Activated T-helper 1 cell treated with anti-CD3 and anti-CD28 coated beads, Interleukin-12 subunit alpha, Interleukin-12 subunit beta, Interleukin-2, Interleukin-4 antibody, amounts not matched to agents 30 ng/mL and 10 ng/mL and 1 ng/mL, durations not matched to agents 14 hours and 24 hours and 36 hours (primary cell): ENCODE measurements at regions not wholly inside any gene's neighbourhood (a gene's known extent, or its start where the extent isn't known, plus 50 kb on each side); places are given as distances from the start of the nearest gene placed in this dataset.

Experiments
- DNase-seq: peaks from one replicate; pipeline ENCODE4 v3.0.0; 2021; ENCODE audit warnings: low spot score
- H3K27ac Mint-ChIP-seq: one replicate; pipeline ENCODE4 v1.8.0; 2021; ENCODE audit warnings: mild to moderate bottlenecking, mixed read lengths
- H3K27me3 Mint-ChIP-seq: one replicate; pipeline ENCODE4 v1.8.0; 2022; ENCODE audit warnings: mild to moderate bottlenecking, moderate library complexity, mixed read lengths; ENCODE audit not compliant: insufficient read depth
- H3K36me3 Mint-ChIP-seq: one replicate; pipeline ENCODE4 v1.8.0; 2021; ENCODE audit warnings: low read depth, mixed read lengths
- H3K4me1 Mint-ChIP-seq: one replicate; pipeline ENCODE4 v1.8.0; 2021; ENCODE audit warnings: low read depth, mixed read lengths
- H3K4me3 Mint-ChIP-seq: one replicate; pipeline ENCODE4 v1.8.0; 2021; ENCODE audit warnings: mild to moderate bottlenecking, moderate library complexity, mixed read lengths
- H3K9me3 Mint-ChIP-seq: one replicate; pipeline ENCODE4 v1.8.0; 2021; ENCODE audit warnings: mixed read lengths
- intact Hi-C: fragments of 100-400 bp; cut with micrococcal nuclease; formaldehyde crosslinking; loops from one replicate; pipeline ENCODE4 v1.15.1; 2024

- Mint-ChIP-seq H3K36me3 (no peaks in the 10 kb centered on the region), H3K9me3 (no peaks in the 10 kb centered on the region), H3K27me3 (peaks cover 13% of the 10 kb centered on the region), H3K27ac (no peak overlapping the region), H3K4me1 (no peaks in the 10 kb centered on the region), H3K4me3 (no peak overlapping the region)
- intact Hi-C loops: no loop called here
- no peak for DNase-seq
These were observed 137.3 kb downstream of the SNAPC1 start for GRCh38 chr14:61899497-61899896.

- intact Hi-C loops: no loop called here
- Mint-ChIP-seq H3K4me3 (no peak overlapping the region), H3K4me1 (no peaks in the 10 kb centered on the region), H3K27me3 (peaks cover 19% of the 10 kb centered on the region), H3K9me3 (no peaks in the 10 kb centered on the region), H3K27ac (no peak overlapping the region), H3K36me3 (no peaks in the 10 kb centered on the region)
- no peak for DNase-seq
These were observed 142.7 kb downstream of the SNAPC1 start for GRCh38 chr14:61904946-61905345.

GRCh38 chr14:61911574-61911973 is 149.4 kb downstream of the SNAPC1 start:
- DNase-seq: no peak
- peaks cover 20% of the 10 kb centered on the region for H3K27me3 Mint-ChIP-seq
- H3K27ac Mint-ChIP-seq: no peak overlapping the region
- H3K4me1 Mint-ChIP-seq: no peaks in the 10 kb centered on the region
- intact Hi-C loops: no loop called here
- H3K9me3 Mint-ChIP-seq: no peaks in the 10 kb centered on the region
- H3K36me3 Mint-ChIP-seq: no peaks in the 10 kb centered on the region
- no peak overlapping the region for H3K4me3 Mint-ChIP-seq

- no peaks in the 10 kb centered on the region for H3K36me3 Mint-ChIP-seq
- H3K27me3 Mint-ChIP-seq: peaks cover 23% of the 10 kb centered on the region
- no peak overlapping the region for H3K27ac Mint-ChIP-seq
- H3K9me3 Mint-ChIP-seq: no peaks in the 10 kb centered on the region
- H3K4me3 Mint-ChIP-seq: no peak overlapping the region
- DNase-seq: no peak
- intact Hi-C loops: no loop called here
- H3K4me1 Mint-ChIP-seq: no peaks in the 10 kb centered on the region
These were observed 156.8 kb downstream of the SNAPC1 start for GRCh38 chr14:61918998-61919397.

GRCh38 chr14:61923348-61923747 is 161.1 kb downstream of the SNAPC1 start:
- no peak overlapping the region for H3K27ac Mint-ChIP-seq
- peaks cover 42% of the 10 kb centered on the region for H3K27me3 Mint-ChIP-seq
- no peak for DNase-seq
- no peaks in the 10 kb centered on the region for H3K36me3 Mint-ChIP-seq
- H3K9me3 Mint-ChIP-seq: no peaks in the 10 kb centered on the region
- no peaks in the 10 kb centered on the region for H3K4me1 Mint-ChIP-seq
- no peak overlapping the region for H3K4me3 Mint-ChIP-seq
- intact Hi-C loops: loop anchor here (1.0 kb wide), 1 partner anchor 204 kb away; no protein-coding TSS in a partner anchor

GRCh38 chr14:61925043-61925442 is 162.8 kb downstream of the SNAPC1 start:
- Mint-ChIP-seq H3K4me1 (no peaks in the 10 kb centered on the region), H3K27me3 (peaks cover 40% of the 10 kb centered on the region), H3K9me3 (no peaks in the 10 kb centered on the region), H3K36me3 (no peaks in the 10 kb centered on the region), H3K4me3 (no peak overlapping the region), H3K27ac (no peak overlapping the region)
- DNase-seq: no peak
- intact Hi-C loops: no loop called here

GRCh38 chr14:61925732-61926435 is 163.7 kb downstream of the SNAPC1 start:
- no peak overlapping the region for H3K27ac Mint-ChIP-seq
- intact Hi-C loops: no loop called here
- no peaks in the 10 kb centered on the region for H3K9me3 Mint-ChIP-seq
- H3K36me3 Mint-ChIP-seq: no peaks in the 10 kb centered on the region
- H3K4me1 Mint-ChIP-seq: no peaks in the 10 kb centered on the region
- H3K4me3 Mint-ChIP-seq: no peak overlapping the region
- H3K27me3 Mint-ChIP-seq: peaks cover 34% of the 10 kb centered on the region
- DNase-seq: no peak

GRCh38 chr14:61927060-61927459 is 164.8 kb downstream of the SNAPC1 start:
- no peaks in the 10 kb centered on the region for H3K4me1 Mint-ChIP-seq
- H3K27me3 Mint-ChIP-seq: peaks cover 31% of the 10 kb centered on the region
- no peak overlapping the region for H3K27ac Mint-ChIP-seq
- intact Hi-C loops: no loop called here
- DNase-seq: no peak
- H3K9me3 Mint-ChIP-seq: no peaks in the 10 kb centered on the region
- H3K4me3 Mint-ChIP-seq: no peak overlapping the region
- no peaks in the 10 kb centered on the region for H3K36me3 Mint-ChIP-seq

- H3K36me3 Mint-ChIP-seq: no peaks in the 10 kb centered on the region
- no peaks in the 10 kb centered on the region for H3K4me1 Mint-ChIP-seq
- no peak for DNase-seq
- H3K4me3 Mint-ChIP-seq: no peak overlapping the region
- no peaks in the 10 kb centered on the region for H3K9me3 Mint-ChIP-seq
- intact Hi-C loops: no loop called here
- H3K27me3 Mint-ChIP-seq: peaks cover 30% of the 10 kb centered on the region
- H3K27ac Mint-ChIP-seq: no peak overlapping the region
These were observed 165.3 kb downstream of the SNAPC1 start for GRCh38 chr14:61927520-61927919.

- no peak for DNase-seq
- no peak overlapping the region for H3K27ac Mint-ChIP-seq
- H3K36me3 Mint-ChIP-seq: no peaks in the 10 kb centered on the region
- peaks cover 29% of the 10 kb centered on the region for H3K27me3 Mint-ChIP-seq
- no peak overlapping the region for H3K4me3 Mint-ChIP-seq
- H3K4me1 Mint-ChIP-seq: no peaks in the 10 kb centered on the region
- intact Hi-C loops: no loop called here
- H3K9me3 Mint-ChIP-seq: no peaks in the 10 kb centered on the region
These were observed 166.1 kb downstream of the SNAPC1 start for GRCh38 chr14:61928300-61928699.

GRCh38 chr14:61928701-61929100 is 166.5 kb downstream of the SNAPC1 start:
- peaks cover 25% of the 10 kb centered on the region for H3K27me3 Mint-ChIP-seq
- no peak overlapping the region for H3K4me3 Mint-ChIP-seq
- no peaks in the 10 kb centered on the region for H3K9me3 Mint-ChIP-seq
- H3K36me3 Mint-ChIP-seq: no peaks in the 10 kb centered on the region
- H3K27ac Mint-ChIP-seq: no peak overlapping the region
- H3K4me1 Mint-ChIP-seq: no peaks in the 10 kb centered on the region
- DNase-seq: no peak
- intact Hi-C loops: no loop called here

- Mint-ChIP-seq H3K27me3 (peaks cover 17% of the 10 kb centered on the region), H3K27ac (no peak overlapping the region), H3K36me3 (no peaks in the 10 kb centered on the region), H3K9me3 (no peaks in the 10 kb centered on the region), H3K4me3 (no peak overlapping the region), H3K4me1 (no peaks in the 10 kb centered on the region)
- no peak for DNase-seq
- intact Hi-C loops: no loop called here
These were observed 167.4 kb downstream of the SNAPC1 start for GRCh38 chr14:61929651-61930050.

GRCh38 chr14:61930101-61930857 is 168.1 kb downstream of the SNAPC1 start:
- DNase-seq: no peak
- Mint-ChIP-seq H3K36me3 (no peaks in the 10 kb centered on the region), H3K9me3 (no peaks in the 10 kb centered on the region), H3K4me1 (no peaks in the 10 kb centered on the region), H3K27ac (no peak overlapping the region), H3K27me3 (peaks cover 12% of the 10 kb centered on the region), H3K4me3 (no peak overlapping the region)
- intact Hi-C loops: no loop called here
